Esophagus muscularis mucosa (tissue), 4 donors: ENCODE measurements at regions not wholly inside any gene's neighbourhood (a gene's known extent, or its start where the extent isn't known, plus 50 kb on each side); places are given as distances from the start of the nearest gene placed in this dataset.

Source experiments
- DNase-seq: peaks from one replicate; pipeline ENCODE4 v3.0.0-alpha.2; 2017; ENCODE audit errors: extremely low spot score
- H3K27ac ChIP-seq, 4 donors: fragments of 200-600 bp; sonication (generic); replicated peaks in 1 of 4; 1 replicate in 3 of 4; 2 replicates in 1 of 4; pipeline ENCODE4 v1.5.1; 2016 to 2019; ENCODE audit warnings: mild to moderate bottlenecking in 1 of 4
- H3K27me3 ChIP-seq, 4 donors: fragments of 200-600 bp; sonication (generic); one replicate each; pipeline versions ENCODE4 v1.5.1 to v1.6.0; 2016 to 2019
- H3K36me3 ChIP-seq, 4 donors: fragments of 200-600 bp; sonication (generic); one replicate each; pipeline ENCODE4 v1.5.1; 2016 to 2019
- H3K4me1 ChIP-seq, 4 donors: fragments of 200-600 bp; sonication (generic); one replicate each; pipeline ENCODE4 v1.5.1; 2016 to 2019
- H3K4me3 ChIP-seq, 4 donors: fragments of 200-600 bp; sonication (generic); 1 replicate in 2 of 4; 2 replicates in 2 of 4; pipeline ENCODE4 v1.5.1; 2016 to 2019; ENCODE audit warnings: mild to moderate bottlenecking in 4 of 4, moderate library complexity in 1 of 4
- H3K9me3 ChIP-seq, 4 donors: fragments of 200-600 bp; sonication (generic); 1 replicate in 3 of 4; 2 replicates in 1 of 4; pipeline ENCODE4 v1.5.1; 2016 to 2019
- CTCF ChIP-seq, 3 experiments: fragments of 200-600 bp in 2 of 3; fragments of 450-650 bp in 1 of 3; sonication (generic) in 2 of 3; IDR thresholded peaks; one replicate each; pipeline ENCODE4 v1.5.1; 2017 to 2019; ENCODE audit warnings: antibody characterized with exemption in 3 of 3, mild to moderate bottlenecking in 2 of 3, moderate library complexity in 1 of 3
- EP300 ChIP-seq: sonication (generic); formaldehyde crosslinking; IDR thresholded peaks from one replicate; pipeline ENCODE4 v1.6.1; 2017; ENCODE audit warnings: antibody characterized with exemption
- POLR2A ChIP-seq: fragments of 450-650 bp; IDR thresholded peaks from one replicate; pipeline ENCODE4 v1.6.1; 2017; ENCODE audit warnings: antibody characterized with exemption, moderate library complexity, mild to moderate bottlenecking, low read depth
- POLR2AphosphoS5 ChIP-seq, 2 donors: sonication (generic); formaldehyde crosslinking; IDR thresholded peaks; one replicate each; pipeline ENCODE4 v1.6.1; 2017; ENCODE audit warnings: antibody characterized with exemption in 2 of 2
- WGBS: methylation state at CpG from one replicate; pipeline ENCODE4 v1.1.5; 2018; 5-methylcytosine and 5-hydroxymethylcytosine counted together
- intact Hi-C: fragments of 100-400 bp; cut with DNase I; formaldehyde crosslinking; loops from one replicate; pipeline ENCODE4 v1.15.1; 2023

DNA sequence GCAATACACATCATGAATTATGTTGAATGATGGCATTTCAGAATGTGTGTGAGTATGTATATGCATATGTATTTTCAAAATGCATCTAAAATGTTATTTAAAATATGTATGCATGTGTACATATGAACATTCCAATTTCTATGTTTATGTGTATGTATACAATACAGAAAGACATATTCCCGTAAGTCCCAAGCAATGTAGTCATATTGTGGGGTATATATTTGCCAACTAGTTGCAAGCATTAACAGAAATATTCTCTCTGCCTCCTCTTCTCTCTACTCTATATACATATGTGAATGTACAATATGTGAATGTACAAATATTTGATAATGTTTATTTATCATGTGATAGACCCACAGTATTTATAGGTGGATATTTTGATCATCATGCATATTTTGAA is 345.8 kb upstream of the ZEB2 start:
- Histone ChIP-seq H3K27me3 (no peaks in the 10 kb centered on the region), H3K9me3 (no peaks in the 10 kb centered on the region), H3K4me1 (no peaks in the 10 kb centered on the region), H3K4me3 (no peak overlapping the region), H3K27ac (no peak overlapping the region), H3K36me3 (no peaks in the 10 kb centered on the region)
- WGBS, result 100% methylated on average over 1 of the region's 1 CpG
- no peak for TF ChIP-seq CTCF (IDR thresholded peaks at IDR 0.05)
- TF ChIP-seq POLR2A, result no peak
- no peak for TF ChIP-seq POLR2AphosphoS5 (IDR thresholded peaks at IDR 0.05)
- TF ChIP-seq EP300, result no peak
- no peak for DNase-seq
- intact Hi-C loops, result no loop called here

GRCh38 chr2:144859716-144860115 is 339.8 kb upstream of the ZEB2 start:
- no peaks in the 10 kb centered on the region for H3K4me1 ChIP-seq
- peaks cover 0 to 4% (median 2%) of the 10 kb centered on the region in 4 donors for H3K9me3 ChIP-seq
- 70% methylated on average over 4 of the region's 4 CpGs for WGBS
- no peak overlapping the region for H3K27ac ChIP-seq
- TF ChIP-seq POLR2AphosphoS5 (IDR thresholded peaks at IDR 0.05) (no peak), CTCF (IDR thresholded peaks at IDR 0.05) (no peak), POLR2A (no peak), EP300 (no peak)
- intact Hi-C loops, result no loop called here
- DNase-seq, result no peak
- H3K4me3 ChIP-seq, result no peak overlapping the region
- H3K27me3 ChIP-seq, result no peaks in the 10 kb centered on the region
- H3K36me3 ChIP-seq, result no peaks in the 10 kb centered on the region

DNA sequence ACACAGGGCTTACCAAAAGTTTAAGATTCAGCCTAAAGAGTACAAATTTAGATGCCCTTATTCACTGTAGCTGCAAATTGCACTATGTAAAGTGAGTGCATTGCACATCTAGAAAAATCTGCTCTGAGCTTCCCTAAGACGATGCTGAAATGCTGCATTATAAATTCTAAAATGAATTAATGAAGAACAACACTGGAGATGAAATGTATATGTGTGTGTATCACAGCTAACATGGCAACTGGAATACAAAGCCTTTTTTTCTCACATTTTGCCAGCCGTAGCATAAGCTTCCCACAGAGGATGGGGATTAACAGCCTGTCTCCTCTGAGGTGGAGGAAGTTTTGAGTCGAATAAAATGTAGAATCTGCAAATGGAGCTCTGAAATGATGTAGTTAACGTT is 338.3 kb upstream of the ZEB2 start:
- intact Hi-C loops, result no loop called here
- TF ChIP-seq CTCF (IDR thresholded peaks at IDR 0.05) (no peak), EP300 (no peak), POLR2A (no peak), POLR2AphosphoS5 (IDR thresholded peaks at IDR 0.05) (no peak)

DNA sequence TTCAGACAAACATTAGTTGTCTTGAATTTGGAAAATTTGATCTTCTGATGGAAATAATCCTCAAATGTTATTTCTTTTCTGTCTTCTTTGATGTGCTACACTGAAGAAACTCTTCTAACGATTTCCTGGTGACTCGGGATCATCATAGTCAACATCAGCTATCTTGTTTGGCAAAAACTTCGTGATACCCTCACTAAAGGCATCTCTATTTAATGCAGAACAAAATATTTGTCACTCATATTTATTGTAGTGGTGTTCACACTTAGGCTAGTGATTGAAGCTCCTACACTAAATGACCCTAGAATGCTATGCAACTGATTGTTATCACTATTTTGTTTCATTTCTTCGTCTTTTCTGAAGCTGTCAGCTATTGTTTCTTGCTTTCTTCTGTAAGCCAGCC is 334.7 kb upstream of the ZEB2 start:
- Histone ChIP-seq H3K36me3 (no peaks in the 10 kb centered on the region), H3K27me3 (no peaks in the 10 kb centered on the region), H3K27ac (no peak overlapping the region), H3K4me3 (no peak overlapping the region), H3K4me1 (peaks cover 0 to 4% (median 0%) of the 10 kb centered on the region in 4 donors), H3K9me3 (peaks cover 0 to 12% (median 3%) of the 10 kb centered on the region in 4 donors)
- DNase-seq, result no peak
- intact Hi-C loops, result no loop called here
- no peak for TF ChIP-seq EP300
- no peak for TF ChIP-seq CTCF (IDR thresholded peaks at IDR 0.05)
- TF ChIP-seq POLR2AphosphoS5 (IDR thresholded peaks at IDR 0.05), result no peak
- no peak for TF ChIP-seq POLR2A
- 99% methylated on average over 4 of the region's 4 CpGs for WGBS

More for the DNA sequence above, 338.3 kb upstream of the ZEB2 start:
- WGBS, result 63% methylated on average over 4 of the region's 4 CpGs
- no peak overlapping the region for H3K27ac ChIP-seq
- H3K4me1 ChIP-seq, result no peaks in the 10 kb centered on the region
- H3K36me3 ChIP-seq, result no peaks in the 10 kb centered on the region
- peaks cover 0 to 12% (median 3%) of the 10 kb centered on the region in 4 donors for H3K9me3 ChIP-seq
- H3K4me3 ChIP-seq, result no peak overlapping the region
- no peaks in the 10 kb centered on the region for H3K27me3 ChIP-seq
- DNase-seq, result no peak

DNA sequence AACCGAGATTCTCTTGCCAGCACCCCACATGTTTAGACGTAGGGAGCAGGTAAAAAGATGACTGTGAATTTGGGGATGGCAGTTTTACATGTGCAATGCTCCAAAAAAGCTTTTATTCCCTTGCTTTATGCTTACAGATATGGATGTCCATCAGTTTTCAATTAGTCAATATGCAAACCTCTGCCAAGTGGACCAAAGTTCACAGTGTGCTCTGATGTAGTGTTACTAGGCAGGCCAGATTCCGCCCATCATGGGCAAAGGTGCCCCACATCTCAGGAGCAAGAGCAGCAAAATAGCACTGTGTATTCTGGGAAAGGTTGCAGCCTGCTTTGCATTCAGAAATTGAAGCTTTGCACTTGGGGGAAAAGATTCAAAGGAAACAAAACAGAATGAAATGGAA is 329.7 kb upstream of the ZEB2 start:
- intact Hi-C loops, result no loop called here
- TF ChIP-seq EP300, result no peak
- TF ChIP-seq POLR2A, result no peak
- no peak for DNase-seq
- 72% methylated on average over 3 of the region's 3 CpGs for WGBS
- peaks cover 0 to 9% (median 0%) of the 10 kb centered on the region in 4 donors for H3K4me1 ChIP-seq
- peaks cover 0 to 6% (median 1%) of the 10 kb centered on the region in 4 donors for H3K9me3 ChIP-seq
- no peaks in the 10 kb centered on the region for H3K36me3 ChIP-seq
- H3K4me3 ChIP-seq, result no peak overlapping the region
- H3K27me3 ChIP-seq, result no peaks in the 10 kb centered on the region
- H3K27ac ChIP-seq, result no peak overlapping the region
